ENCODE measurements at regions not wholly inside any gene's neighbourhood (a gene's known extent, or its start where the extent isn't known, plus 50 kb on each side); places are given as distances from the start of the nearest gene placed in this dataset.

GRCh38 chr1:201670517-201670916, 131.6 kb downstream of the NAV1 start:
- TF ChIP-seq, protein P1, sequence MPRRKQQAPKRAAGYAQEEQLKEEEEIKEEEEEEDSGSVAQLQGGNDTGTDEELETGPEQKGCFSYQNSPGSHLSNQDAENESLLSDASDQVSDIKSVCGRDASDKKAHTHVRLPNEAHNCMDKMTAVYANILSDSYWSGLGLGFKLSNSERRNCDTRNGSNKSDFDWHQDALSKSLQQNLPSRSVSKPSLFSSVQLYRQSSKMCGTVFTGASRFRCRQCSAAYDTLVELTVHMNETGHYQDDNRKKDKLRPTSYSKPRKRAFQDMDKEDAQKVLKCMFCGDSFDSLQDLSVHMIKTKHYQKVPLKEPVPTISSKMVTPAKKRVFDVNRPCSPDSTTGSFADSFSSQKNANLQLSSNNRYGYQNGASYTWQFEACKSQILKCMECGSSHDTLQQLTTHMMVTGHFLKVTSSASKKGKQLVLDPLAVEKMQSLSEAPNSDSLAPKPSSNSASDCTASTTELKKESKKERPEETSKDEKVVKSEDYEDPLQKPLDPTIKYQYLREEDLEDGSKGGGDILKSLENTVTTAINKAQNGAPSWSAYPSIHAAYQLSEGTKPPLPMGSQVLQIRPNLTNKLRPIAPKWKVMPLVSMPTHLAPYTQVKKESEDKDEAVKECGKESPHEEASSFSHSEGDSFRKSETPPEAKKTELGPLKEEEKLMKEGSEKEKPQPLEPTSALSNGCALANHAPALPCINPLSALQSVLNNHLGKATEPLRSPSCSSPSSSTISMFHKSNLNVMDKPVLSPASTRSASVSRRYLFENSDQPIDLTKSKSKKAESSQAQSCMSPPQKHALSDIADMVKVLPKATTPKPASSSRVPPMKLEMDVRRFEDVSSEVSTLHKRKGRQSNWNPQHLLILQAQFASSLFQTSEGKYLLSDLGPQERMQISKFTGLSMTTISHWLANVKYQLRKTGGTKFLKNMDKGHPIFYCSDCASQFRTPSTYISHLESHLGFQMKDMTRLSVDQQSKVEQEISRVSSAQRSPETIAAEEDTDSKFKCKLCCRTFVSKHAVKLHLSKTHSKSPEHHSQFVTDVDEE (CRISPR knock-in tag; IDR thresholded peaks at IDR 0.05): no peak
- TF ChIP-seq TOX (CRISPR knock-in tag; IDR thresholded peaks at IDR 0.05; ENCODE audit: borderline replicate concordance) (no peak), GLIS3 (CRISPR knock-in tag; IDR thresholded peaks at IDR 0.05) (no peak), CSRNP3 (CRISPR knock-in tag; IDR thresholded peaks at IDR 0.05) (no peak), OSR1 (CRISPR knock-in tag; IDR thresholded peaks at IDR 0.05) (no peak), ZFP3 (CRISPR knock-in tag; IDR thresholded peaks at IDR 0.05) (no peak)
- TF ChIP-seq, protein P2, sequence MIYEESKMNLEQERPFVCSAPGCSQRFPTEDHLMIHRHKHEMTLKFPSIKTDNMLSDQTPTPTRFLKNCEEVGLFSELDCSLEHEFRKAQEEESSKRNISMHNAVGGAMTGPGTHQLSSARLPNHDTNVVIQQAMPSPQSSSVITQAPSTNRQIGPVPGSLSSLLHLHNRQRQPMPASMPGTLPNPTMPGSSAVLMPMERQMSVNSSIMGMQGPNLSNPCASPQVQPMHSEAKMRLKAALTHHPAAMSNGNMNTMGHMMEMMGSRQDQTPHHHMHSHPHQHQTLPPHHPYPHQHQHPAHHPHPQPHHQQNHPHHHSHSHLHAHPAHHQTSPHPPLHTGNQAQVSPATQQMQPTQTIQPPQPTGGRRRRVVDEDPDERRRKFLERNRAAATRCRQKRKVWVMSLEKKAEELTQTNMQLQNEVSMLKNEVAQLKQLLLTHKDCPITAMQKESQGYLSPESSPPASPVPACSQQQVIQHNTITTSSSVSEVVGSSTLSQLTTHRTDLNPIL (CRISPR knock-in tag; IDR thresholded peaks at IDR 0.05; ENCODE audit: low read depth): no peak
- TF ChIP-seq, protein P3, sequence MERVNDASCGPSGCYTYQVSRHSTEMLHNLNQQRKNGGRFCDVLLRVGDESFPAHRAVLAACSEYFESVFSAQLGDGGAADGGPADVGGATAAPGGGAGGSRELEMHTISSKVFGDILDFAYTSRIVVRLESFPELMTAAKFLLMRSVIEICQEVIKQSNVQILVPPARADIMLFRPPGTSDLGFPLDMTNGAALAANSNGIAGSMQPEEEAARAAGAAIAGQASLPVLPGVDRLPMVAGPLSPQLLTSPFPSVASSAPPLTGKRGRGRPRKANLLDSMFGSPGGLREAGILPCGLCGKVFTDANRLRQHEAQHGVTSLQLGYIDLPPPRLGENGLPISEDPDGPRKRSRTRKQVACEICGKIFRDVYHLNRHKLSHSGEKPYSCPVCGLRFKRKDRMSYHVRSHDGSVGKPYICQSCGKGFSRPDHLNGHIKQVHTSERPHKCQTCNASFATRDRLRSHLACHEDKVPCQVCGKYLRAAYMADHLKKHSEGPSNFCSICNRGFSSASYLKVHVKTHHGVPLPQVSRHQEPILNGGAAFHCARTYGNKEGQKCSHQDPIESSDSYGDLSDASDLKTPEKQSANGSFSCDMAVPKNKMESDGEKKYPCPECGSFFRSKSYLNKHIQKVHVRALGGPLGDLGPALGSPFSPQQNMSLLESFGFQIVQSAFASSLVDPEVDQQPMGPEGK (CRISPR knock-in tag; IDR thresholded peaks at IDR 0.05; ENCODE audit: borderline replicate concordance): no peak
